Breast epithelium (tissue), 4 donors: ENCODE measurements at regions not wholly inside any gene's neighbourhood (a gene's known extent, or its start where the extent isn't known, plus 50 kb on each side); places are given as distances from the start of the nearest gene placed in this dataset.

Source experiments
- DNase-seq, 2 donors: peaks; one replicate each; pipeline ENCODE4 v3.0.0-alpha.2; 2019; ENCODE audit warnings: low spot score in 2 of 2
- H3K27ac ChIP-seq, 2 donors: fragments of 200-600 bp; sonication (generic) in 1 of 2; one replicate each; pipeline ENCODE4 v1.5.1; 2016 to 2019; ENCODE audit warnings: mild to moderate bottlenecking in 1 of 2
- H3K27me3 ChIP-seq, 2 donors: fragments of 200-600 bp; sonication (generic) in 1 of 2; one replicate each; pipeline versions ENCODE4 v1.5.1 to v1.6.0; 2017 to 2019; ENCODE audit warnings: control low read depth in 1 of 2, mild to moderate bottlenecking in 1 of 2
- H3K36me3 ChIP-seq: fragments of 200-600 bp; one replicate; pipeline ENCODE4 v1.5.1; 2019
- H3K4me1 ChIP-seq, 2 donors: fragments of 200-600 bp; sonication (generic); one replicate each; pipeline ENCODE4 v1.5.1; 2016 to 2019; ENCODE audit warnings: control low read depth in 1 of 2
- H3K4me3 ChIP-seq, 3 donors: fragments of 200-600 bp; sonication (generic); 1 replicate in 2 of 3; 2 replicates in 1 of 3; pipeline ENCODE4 v1.5.1; 2016 to 2019; ENCODE audit warnings: mild to moderate bottlenecking in 3 of 3, moderate library complexity in 2 of 3
- H3K9me3 ChIP-seq, 2 donors: fragments of 200-600 bp; sonication (generic) in 1 of 2; one replicate each; pipeline ENCODE4 v1.5.1; 2016 to 2019; ENCODE audit warnings: control low read depth in 1 of 2
- CTCF ChIP-seq, 3 donors: fragments of 450-650 bp; IDR thresholded peaks; one replicate each; pipeline ENCODE4 v1.5.1; 2016 to 2017; ENCODE audit warnings: antibody characterized with exemption in 3 of 3, mild to moderate bottlenecking in 3 of 3, moderate library complexity in 3 of 3
- POLR2A ChIP-seq: fragments of 450-650 bp; IDR thresholded peaks from one replicate; pipeline ENCODE4 v1.6.1; 2016; ENCODE audit warnings: antibody characterized with exemption, mild to moderate bottlenecking, moderate library complexity
- POLR2AphosphoS5 ChIP-seq, 3 donors: sonication (generic); formaldehyde crosslinking; IDR thresholded peaks; one replicate each; pipeline ENCODE4 v1.6.1; 2017; ENCODE audit warnings: antibody characterized with exemption in 3 of 3
- intact Hi-C: fragments of 100-400 bp; cut with DNase I; formaldehyde crosslinking; loops from one replicate; pipeline ENCODE4 v1.15.1; 2023; ENCODE audit warnings: low total_unique reads

- no peaks in the 10 kb centered on the region for H3K27me3 ChIP-seq
- H3K27ac ChIP-seq, result no peak overlapping the region
- TF ChIP-seq CTCF (IDR thresholded peaks at IDR 0.05) (no peak), POLR2AphosphoS5 (IDR thresholded peaks at IDR 0.05) (no peak), POLR2A (no peak)
- H3K4me3 ChIP-seq, result no peak overlapping the region
- no peak for DNase-seq
- intact Hi-C loops, result no loop called here
- H3K9me3 ChIP-seq, result no peaks in the 10 kb centered on the region
- H3K36me3 ChIP-seq, result no peaks in the 10 kb centered on the region
- H3K4me1 ChIP-seq, result no peaks in the 10 kb centered on the region
Measured at GRCh38 chr12:5375547-5376295, 56.2 kb upstream of the NTF3 start.

GRCh38 chr12:5376591-5377207, 55.2 kb upstream of the NTF3 start:
- no peak for DNase-seq
- Histone ChIP-seq H3K27me3 (no peaks in the 10 kb centered on the region), H3K27ac (no peak overlapping the region), H3K4me3 (no peak overlapping the region), H3K4me1 (no peaks in the 10 kb centered on the region), H3K36me3 (no peaks in the 10 kb centered on the region), H3K9me3 (no peaks in the 10 kb centered on the region)
- intact Hi-C loops, result no loop called here
- TF ChIP-seq POLR2AphosphoS5 (IDR thresholded peaks at IDR 0.05), result no peak
- TF ChIP-seq POLR2A, result no peak
- no peak for TF ChIP-seq CTCF (IDR thresholded peaks at IDR 0.05)

GRCh38 chr12:5377997-5378592, 53.8 kb upstream of the NTF3 start:
- Histone ChIP-seq H3K36me3 (no peaks in the 10 kb centered on the region), H3K9me3 (no peaks in the 10 kb centered on the region), H3K27ac (no peak overlapping the region), H3K4me1 (no peaks in the 10 kb centered on the region), H3K4me3 (no peak overlapping the region), H3K27me3 (no peaks in the 10 kb centered on the region)
- intact Hi-C loops, result no loop called here
- no peak for DNase-seq
- no peak for TF ChIP-seq POLR2AphosphoS5 (IDR thresholded peaks at IDR 0.05)

GRCh38 chr12:5379749-5380496, 52.0 kb upstream of the NTF3 start:
- Histone ChIP-seq H3K27me3 (no peaks in the 10 kb centered on the region), H3K9me3 (no peaks in the 10 kb centered on the region), H3K36me3 (no peaks in the 10 kb centered on the region), H3K27ac (no peak overlapping the region), H3K4me3 (no peak overlapping the region), H3K4me1 (no peaks in the 10 kb centered on the region)
- intact Hi-C loops, result no loop called here
- TF ChIP-seq POLR2A (no peak), CTCF (IDR thresholded peaks at IDR 0.05) (no peak)
- no peak for DNase-seq
